OCI-LY3 (cell line): ENCODE measurements at regions not wholly inside any gene's neighbourhood (a gene's known extent, or its start where the extent isn't known, plus 50 kb on each side); places are given as distances from the start of the nearest gene placed in this dataset.

ENCODE experiments used
- H2AFZ ChIP-seq: fragments of 200-600, 300-600 bp; shearing (Covaris generic); 2 replicates; pipeline ENCODE4 v1.6.0; 2014; ENCODE audit warnings: antibody characterized with exemption, low read depth, low read length
- H3K27ac ChIP-seq: fragments of 200-600, 300-600 bp; sonication (generic); 2 replicates; pipeline ENCODE4 v1.5.1; 2014; ENCODE audit warnings: mild to moderate bottlenecking, low read length, moderate library complexity, mixed read lengths
- H3K27me3 ChIP-seq: fragments of 200-600, 300-600 bp; sonication (generic); 2 replicates; pipeline ENCODE4 v1.6.1; 2014; ENCODE audit warnings: low read depth, low read length, mixed read lengths
- H3K36me3 ChIP-seq: fragments of 200-600, 300-600 bp; sonication (generic); replicated peaks from 2 replicates; pipeline ENCODE3; 2014; ENCODE audit warnings: low read depth, low read length, mixed read lengths
- H3K4me1 ChIP-seq: fragments of 300-600, 200-600 bp; sonication (generic); 2 replicates; pipeline ENCODE4 v1.6.1; 2014; ENCODE audit warnings: low read length, mixed read lengths
- H3K4me2 ChIP-seq: fragments of 200-600, 300-600 bp; sonication (generic); 2 replicates; pipeline ENCODE4 v1.6.1; 2014; ENCODE audit warnings: low read length, mixed read lengths
- H3K4me3 ChIP-seq: fragments of 300-600, 200-600 bp; sonication (generic); 2 replicates; pipeline ENCODE4 v1.5.1; 2014; ENCODE audit warnings: antibody characterized with exemption, mild to moderate bottlenecking, low read length, moderate library complexity
- H3K79me2 ChIP-seq: fragments of 300-600, 200-600 bp; shearing (Covaris generic); 2 replicates; pipeline ENCODE4 v1.6.1; 2014; ENCODE audit warnings: mild to moderate bottlenecking, low read length, mixed read lengths
- H3K9ac ChIP-seq: fragments of 300-600, 200-600 bp; shearing (Covaris generic); 2 replicates; pipeline ENCODE4 v1.6.0; 2014; ENCODE audit warnings: mild to moderate bottlenecking, low read length, moderate library complexity
- H3K9me3 ChIP-seq: fragments of 200-600, 300-600 bp; shearing (Covaris generic); 2 replicates; pipeline ENCODE4 v1.6.1; 2014; ENCODE audit warnings: low read length, mixed read lengths; ENCODE audit not compliant: insufficient read depth
- H4K20me1 ChIP-seq: fragments of 200-600, 300-600 bp; sonication (generic); 2 replicates; pipeline ENCODE4 v1.6.1; 2016; ENCODE audit warnings: low read length, mixed read lengths; ENCODE audit not compliant: insufficient read depth
- CTCF ChIP-seq: fragments of 200-600, 300-600 bp; sonication (generic); IDR thresholded peaks from 2 replicates; pipeline ENCODE4 v1.5.1; 2014; ENCODE audit warnings: antibody characterized with exemption, low read length, low read depth
- EZH2phosphoT487 ChIP-seq: fragments of 200-600 bp; shearing (Covaris generic); IDR thresholded peaks from 2 replicates; pipeline ENCODE4 v1.6.1; 2018; ENCODE audit warnings: antibody characterized with exemption, mixed run types, low read depth

GRCh38 chrX:51836823-51837222, 56.6 kb upstream of the MAGED1 start:
- TF ChIP-seq CTCF: no peak
- TF ChIP-seq EZH2phosphoT487: no peak
- no peaks in the 10 kb centered on the region for H3K9me3 ChIP-seq
- H4K20me1 ChIP-seq: no peaks in the 10 kb centered on the region
- no peak overlapping the region for H3K9ac ChIP-seq
- no peaks in the 10 kb centered on the region for H3K79me2 ChIP-seq
- H3K4me1 ChIP-seq: no peaks in the 10 kb centered on the region
- no peak overlapping the region for H3K4me3 ChIP-seq
- no peak overlapping the region for H3K27ac ChIP-seq
- peaks cover 3% of the 10 kb centered on the region for H3K36me3 ChIP-seq
- no peak overlapping the region for H3K4me2 ChIP-seq
- no peak overlapping the region for H2AFZ ChIP-seq
- no peaks in the 10 kb centered on the region for H3K27me3 ChIP-seq

GRCh38 chrX:51837451-51837850, 56.0 kb upstream of the MAGED1 start:
- Histone ChIP-seq H3K27ac (no peak overlapping the region), H3K9me3 (no peaks in the 10 kb centered on the region), H3K4me2 (no peak overlapping the region), H3K4me3 (no peak overlapping the region), H3K79me2 (no peaks in the 10 kb centered on the region), H3K4me1 (no peaks in the 10 kb centered on the region), H2AFZ (no peak overlapping the region), H3K27me3 (no peaks in the 10 kb centered on the region), H3K36me3 (peaks cover 3% of the 10 kb centered on the region), H3K9ac (no peak overlapping the region), H4K20me1 (no peaks in the 10 kb centered on the region)
- TF ChIP-seq EZH2phosphoT487: no peak
- no peak for TF ChIP-seq CTCF

- H3K9me3 ChIP-seq: no peaks in the 10 kb centered on the region
- no peak overlapping the region for H3K27ac ChIP-seq
- no peak overlapping the region for H3K4me3 ChIP-seq
- H4K20me1 ChIP-seq: no peaks in the 10 kb centered on the region
- H3K4me1 ChIP-seq: no peaks in the 10 kb centered on the region
- no peaks in the 10 kb centered on the region for H3K79me2 ChIP-seq
- no peaks in the 10 kb centered on the region for H3K27me3 ChIP-seq
- H3K9ac ChIP-seq: no peak overlapping the region
- peaks cover 3% of the 10 kb centered on the region for H3K36me3 ChIP-seq
- no peak overlapping the region for H3K4me2 ChIP-seq
- TF ChIP-seq EZH2phosphoT487: no peak
- no peak for TF ChIP-seq CTCF
- H2AFZ ChIP-seq: no peak overlapping the region
Observed at GRCh38 chrX:51837921-51838320, 55.5 kb upstream of the MAGED1 start.
